ENCODE measurements at regions not wholly inside any gene's neighbourhood (a gene's known extent, or its start where the extent isn't known, plus 50 kb on each side); places are given as distances from the start of the nearest gene placed in this dataset.

- Mint-ChIP-seq H3K27ac (no peak overlapping the region), H3K36me3 (ENCODE audit: low read depth) (no peaks in the 10 kb centered on the region), H3K4me3 (no peak overlapping the region), H3K4me1 (ENCODE audit: low read depth) (no peaks in the 10 kb centered on the region), H3K9me3 (no peaks in the 10 kb centered on the region), H3K27me3 (no peaks in the 10 kb centered on the region)
- TF ChIP-seq, protein P1, sequence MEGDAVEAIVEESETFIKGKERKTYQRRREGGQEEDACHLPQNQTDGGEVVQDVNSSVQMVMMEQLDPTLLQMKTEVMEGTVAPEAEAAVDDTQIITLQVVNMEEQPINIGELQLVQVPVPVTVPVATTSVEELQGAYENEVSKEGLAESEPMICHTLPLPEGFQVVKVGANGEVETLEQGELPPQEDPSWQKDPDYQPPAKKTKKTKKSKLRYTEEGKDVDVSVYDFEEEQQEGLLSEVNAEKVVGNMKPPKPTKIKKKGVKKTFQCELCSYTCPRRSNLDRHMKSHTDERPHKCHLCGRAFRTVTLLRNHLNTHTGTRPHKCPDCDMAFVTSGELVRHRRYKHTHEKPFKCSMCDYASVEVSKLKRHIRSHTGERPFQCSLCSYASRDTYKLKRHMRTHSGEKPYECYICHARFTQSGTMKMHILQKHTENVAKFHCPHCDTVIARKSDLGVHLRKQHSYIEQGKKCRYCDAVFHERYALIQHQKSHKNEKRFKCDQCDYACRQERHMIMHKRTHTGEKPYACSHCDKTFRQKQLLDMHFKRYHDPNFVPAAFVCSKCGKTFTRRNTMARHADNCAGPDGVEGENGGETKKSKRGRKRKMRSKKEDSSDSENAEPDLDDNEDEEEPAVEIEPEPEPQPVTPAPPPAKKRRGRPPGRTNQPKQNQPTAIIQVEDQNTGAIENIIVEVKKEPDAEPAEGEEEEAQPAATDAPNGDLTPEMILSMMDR (IDR thresholded peaks at IDR 0.05) = no peak
- intact Hi-C loops (cut with micrococcal nuclease) = no loop called here
- ChIA-PET CTCF (no interaction called here), POLR2A (no interaction called here)
- no peak for ATAC-seq
- DNase-seq = no peak
Observed at GRCh38 chr7:101699881-101700823, 71.1 kb upstream of the MYL10 start.

- H3K9me3 Mint-ChIP-seq = no peaks in the 10 kb centered on the region
- no peak overlapping the region for H3K4me3 Mint-ChIP-seq
- ATAC-seq (no peak), DNase-seq (no peak)
- no peaks in the 10 kb centered on the region for H3K27me3 Mint-ChIP-seq
- CTCF ChIA-PET = no interaction called here
- TF ChIP-seq, protein P1 (IDR thresholded peaks at IDR 0.05) = no peak
- intact Hi-C loops (cut with micrococcal nuclease) = no loop called here
- H3K4me1 Mint-ChIP-seq (ENCODE audit: low read depth) = no peaks in the 10 kb centered on the region
- H3K36me3 Mint-ChIP-seq (ENCODE audit: low read depth) = no peaks in the 10 kb centered on the region
- POLR2A ChIA-PET = interaction anchor here (0.5 kb wide), 1 partner anchor 916 kb away, joined by 3 read pairs; no protein-coding TSS in a partner anchor
- H3K27ac Mint-ChIP-seq = no peak overlapping the region
Observed at GRCh38 chr7:101701153-101701794, 72.2 kb upstream of the MYL10 start.

GRCh38 chr7:101702362-101702850 lies 73.3 kb upstream of the MYL10 start:
- TF ChIP-seq, protein P1 (IDR thresholded peaks at IDR 0.05) = no peak
- intact Hi-C loops (cut with micrococcal nuclease) = no loop called here
- ChIA-PET POLR2A (no interaction called here), CTCF (no interaction called here)
- Mint-ChIP-seq H3K27ac (no peak overlapping the region), H3K36me3 (ENCODE audit: low read depth) (no peaks in the 10 kb centered on the region), H3K4me3 (no peak overlapping the region), H3K4me1 (ENCODE audit: low read depth) (no peaks in the 10 kb centered on the region), H3K27me3 (no peaks in the 10 kb centered on the region), H3K9me3 (no peaks in the 10 kb centered on the region)
- ATAC-seq = no peak
- DNase-seq = no peak

GRCh38 chr7:101705331-101705730 lies 76.2 kb upstream of the MYL10 start:
- intact Hi-C loops (cut with micrococcal nuclease) = no loop called here
- Mint-ChIP-seq H3K9me3 (no peaks in the 10 kb centered on the region), H3K27me3 (no peaks in the 10 kb centered on the region), H3K4me3 (no peak overlapping the region), H3K27ac (no peak overlapping the region), H3K36me3 (ENCODE audit: low read depth) (no peaks in the 10 kb centered on the region), H3K4me1 (ENCODE audit: low read depth) (no peaks in the 10 kb centered on the region)
- ChIA-PET CTCF (no interaction called here), POLR2A (no interaction called here)
- ATAC-seq (no peak), DNase-seq (no peak)
- TF ChIP-seq, protein P1 (IDR thresholded peaks at IDR 0.05) = no peak

GRCh38 chr7:101707587-101707986 lies 78.5 kb upstream of the MYL10 start:
- Mint-ChIP-seq H3K27me3 (no peaks in the 10 kb centered on the region), H3K36me3 (ENCODE audit: low read depth) (no peaks in the 10 kb centered on the region), H3K4me1 (ENCODE audit: low read depth) (no peaks in the 10 kb centered on the region), H3K4me3 (no peak overlapping the region), H3K27ac (no peak overlapping the region), H3K9me3 (no peaks in the 10 kb centered on the region)
- ATAC-seq (no peak), DNase-seq (no peak)
- intact Hi-C loops (cut with micrococcal nuclease) = no loop called here
- POLR2A ChIA-PET = no interaction called here
- CTCF ChIA-PET = no interaction called here
- TF ChIP-seq, protein P1 (IDR thresholded peaks at IDR 0.05) = no peak
